ENCODE measurements at regions not wholly inside any gene's neighbourhood (a gene's known extent, or its start where the extent isn't known, plus 50 kb on each side); places are given as distances from the start of the nearest gene placed in this dataset.

DNA sequence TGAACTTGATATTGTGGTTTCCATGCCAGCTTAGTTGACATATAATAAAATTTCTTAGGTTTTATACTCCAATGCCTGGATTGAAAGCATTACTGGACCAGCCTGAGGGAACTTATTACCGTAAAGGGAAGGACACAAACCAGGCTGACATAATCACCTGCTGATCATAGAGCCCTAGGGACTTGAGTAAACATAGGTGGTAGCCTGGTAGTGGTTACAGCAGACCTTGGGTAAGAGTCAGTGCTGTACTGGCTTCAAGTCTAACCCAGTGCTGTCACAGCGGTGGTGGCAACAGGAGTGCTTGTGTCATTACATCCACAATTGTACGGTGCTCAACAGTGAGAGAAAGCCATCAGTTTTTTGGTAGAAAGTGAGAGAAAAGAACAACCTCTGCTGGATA lies 122.1 kb downstream of the KDM5D start:
- TF ChIP-seq, protein P1, sequence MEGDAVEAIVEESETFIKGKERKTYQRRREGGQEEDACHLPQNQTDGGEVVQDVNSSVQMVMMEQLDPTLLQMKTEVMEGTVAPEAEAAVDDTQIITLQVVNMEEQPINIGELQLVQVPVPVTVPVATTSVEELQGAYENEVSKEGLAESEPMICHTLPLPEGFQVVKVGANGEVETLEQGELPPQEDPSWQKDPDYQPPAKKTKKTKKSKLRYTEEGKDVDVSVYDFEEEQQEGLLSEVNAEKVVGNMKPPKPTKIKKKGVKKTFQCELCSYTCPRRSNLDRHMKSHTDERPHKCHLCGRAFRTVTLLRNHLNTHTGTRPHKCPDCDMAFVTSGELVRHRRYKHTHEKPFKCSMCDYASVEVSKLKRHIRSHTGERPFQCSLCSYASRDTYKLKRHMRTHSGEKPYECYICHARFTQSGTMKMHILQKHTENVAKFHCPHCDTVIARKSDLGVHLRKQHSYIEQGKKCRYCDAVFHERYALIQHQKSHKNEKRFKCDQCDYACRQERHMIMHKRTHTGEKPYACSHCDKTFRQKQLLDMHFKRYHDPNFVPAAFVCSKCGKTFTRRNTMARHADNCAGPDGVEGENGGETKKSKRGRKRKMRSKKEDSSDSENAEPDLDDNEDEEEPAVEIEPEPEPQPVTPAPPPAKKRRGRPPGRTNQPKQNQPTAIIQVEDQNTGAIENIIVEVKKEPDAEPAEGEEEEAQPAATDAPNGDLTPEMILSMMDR (IDR thresholded peaks at IDR 0.05): no peak
- no peak for TF ChIP-seq POLR2A (IDR thresholded peaks at IDR 0.05)
